ENCODE measurements at regions not wholly inside any gene's neighbourhood (a gene's known extent, or its start where the extent isn't known, plus 50 kb on each side); places are given as distances from the start of the nearest gene placed in this dataset.
"Not testable (repeated sequence)": the region's sequence is repeated elsewhere in the genome, so short reads cannot be mapped to it uniquely, and the experiment has no call there.

DNA sequence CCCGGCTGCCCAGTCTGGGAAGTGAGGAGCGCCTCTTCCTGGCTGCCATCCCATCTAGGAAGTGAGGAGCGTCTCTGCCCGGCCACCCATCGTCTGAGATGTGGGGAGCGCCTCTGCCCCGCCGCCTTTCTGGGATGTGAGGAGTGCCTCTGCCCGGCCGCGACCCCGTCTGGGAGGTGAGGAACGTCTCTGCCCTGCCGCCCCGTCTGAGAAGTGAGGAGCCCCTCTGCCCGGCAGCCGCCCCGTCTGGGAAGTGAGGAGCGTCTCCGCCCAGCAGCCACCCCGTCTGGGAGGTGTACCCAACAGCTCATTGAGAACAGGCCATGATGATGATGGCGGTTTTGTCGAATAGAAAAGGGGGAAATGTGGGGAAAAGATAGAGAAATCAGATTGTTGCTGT, 316.2 kb upstream of the PRR16 start:
- not testable (repeated sequence) for DNase-seq (ENCODE audit: low read depth in 3 of 3)

DNA sequence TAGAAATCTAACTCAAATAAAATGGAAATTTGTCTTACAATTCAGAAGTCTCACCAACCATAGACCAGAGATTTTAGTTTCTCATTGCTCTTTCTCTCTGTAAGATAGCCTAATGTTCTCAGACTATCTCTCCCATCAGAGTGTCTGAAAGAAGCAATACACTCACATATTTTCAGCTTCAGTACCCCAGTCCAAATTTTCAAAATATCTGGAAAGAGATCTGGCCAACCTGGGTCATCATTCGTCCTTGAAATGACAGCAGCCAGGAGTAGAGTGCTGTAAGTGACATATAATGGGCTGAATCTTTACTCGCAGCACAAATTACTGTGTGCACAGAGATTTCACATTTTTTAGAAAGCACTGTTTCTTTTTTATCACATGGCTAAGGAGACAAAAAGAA, 313.3 kb upstream of the PRR16 start:
- DNase-seq (ENCODE audit: low read depth in 3 of 3) = no peak

DNA sequence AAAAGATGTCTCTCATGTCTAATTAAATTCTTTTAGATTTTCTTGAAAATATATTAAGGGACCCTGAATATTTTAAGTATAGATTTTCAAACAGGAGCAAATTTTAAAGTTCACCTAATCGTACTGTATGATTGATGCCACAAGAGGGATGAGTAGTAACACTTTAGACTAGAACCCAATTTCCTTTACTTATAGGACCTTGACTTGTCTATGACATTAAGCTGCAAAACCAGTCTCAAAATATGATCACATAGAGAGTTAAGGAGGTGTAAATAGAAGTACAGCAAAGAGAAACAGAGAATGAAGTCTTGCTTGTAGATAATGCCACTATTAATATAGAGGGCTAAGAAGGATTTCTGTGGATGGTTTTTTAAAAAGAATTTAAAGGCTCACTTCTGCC, 312.9 kb upstream of the PRR16 start:
- DNase-seq (ENCODE audit: low read depth in 3 of 3) = no peak

DNA sequence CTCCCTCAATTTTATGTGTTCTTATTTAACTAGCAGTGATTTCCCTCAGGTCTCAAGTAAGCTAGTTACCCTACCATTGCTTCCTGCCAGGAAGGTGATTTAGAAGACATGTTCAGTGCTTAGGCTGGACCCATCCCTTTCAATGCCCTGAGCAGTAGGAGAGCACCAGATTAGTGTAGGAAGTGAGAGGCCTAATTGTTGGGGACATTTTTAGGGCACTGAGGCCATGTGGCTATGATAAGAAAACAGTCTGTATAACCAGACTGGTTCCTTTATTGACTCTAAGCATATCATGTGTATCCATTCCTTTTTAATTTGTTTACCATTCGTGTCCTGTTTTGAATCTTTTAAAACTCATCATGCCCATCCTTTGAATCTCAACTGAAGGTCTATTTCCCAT, 312.3 kb upstream of the PRR16 start:
- DNase-seq (ENCODE audit: low read depth in 3 of 3) = no peak

DNA sequence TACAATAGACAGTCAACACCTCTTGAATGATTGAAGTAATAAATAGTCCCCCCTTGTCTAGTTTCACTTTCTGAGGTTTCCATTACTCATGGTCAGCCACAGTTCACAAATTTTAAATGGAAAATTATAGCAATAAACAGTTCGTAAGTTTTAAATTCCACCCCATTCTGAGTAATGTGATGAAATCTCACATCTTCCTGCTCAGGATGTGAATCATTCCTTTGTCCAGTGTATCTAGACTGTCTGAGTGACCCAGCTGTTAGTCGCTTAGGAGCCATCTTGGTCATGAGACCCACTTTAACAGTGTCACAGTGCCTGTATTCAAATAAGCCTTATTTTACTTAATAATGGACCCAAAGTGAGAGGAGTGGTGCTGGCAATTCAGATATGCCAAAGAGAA, 311.6 kb upstream of the PRR16 start:
- DNase-seq (ENCODE audit: low read depth in 3 of 3) = no peak

DNA sequence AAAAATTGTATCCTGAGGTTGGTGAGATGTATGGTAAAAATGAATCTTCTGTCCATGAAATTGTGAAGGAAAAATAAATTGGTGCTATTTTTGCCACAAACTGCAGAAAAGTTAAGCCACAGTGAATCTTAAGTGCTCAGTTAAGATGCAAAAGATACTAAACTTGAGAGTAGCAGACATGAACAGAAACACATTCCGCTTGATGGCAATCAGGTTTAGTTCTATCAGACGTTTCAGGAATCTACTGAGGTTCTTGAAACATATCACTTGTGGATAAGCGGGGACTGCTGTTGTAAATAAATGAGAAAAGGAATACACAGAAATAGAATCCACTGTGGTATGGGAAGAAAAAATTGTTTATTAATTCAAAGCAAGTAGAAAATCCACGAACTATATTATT, 311.2 kb upstream of the PRR16 start:
- DNase-seq (ENCODE audit: low read depth in 3 of 3) = no peak

DNA sequence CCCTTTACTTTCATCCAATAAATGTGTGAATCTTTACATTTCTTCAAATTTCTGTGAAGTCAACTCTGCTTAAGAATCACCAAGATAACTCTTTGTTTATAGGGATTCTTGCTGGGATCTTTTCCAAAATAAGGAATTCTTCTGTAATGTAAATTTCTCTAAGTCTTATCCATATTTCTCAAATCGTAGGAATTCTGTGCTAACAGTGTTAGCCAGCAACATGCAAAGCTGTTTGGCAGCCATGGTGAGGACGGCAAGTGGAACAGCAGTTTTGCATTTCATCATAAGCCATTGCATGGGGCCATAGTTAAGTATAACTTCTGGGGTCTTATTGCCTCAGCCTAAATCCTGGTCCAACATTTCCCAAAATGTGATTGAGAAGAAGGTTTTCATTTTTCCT, 310.5 kb upstream of the PRR16 start:
- no peak for DNase-seq (ENCODE audit: low read depth in 3 of 3)

DNA sequence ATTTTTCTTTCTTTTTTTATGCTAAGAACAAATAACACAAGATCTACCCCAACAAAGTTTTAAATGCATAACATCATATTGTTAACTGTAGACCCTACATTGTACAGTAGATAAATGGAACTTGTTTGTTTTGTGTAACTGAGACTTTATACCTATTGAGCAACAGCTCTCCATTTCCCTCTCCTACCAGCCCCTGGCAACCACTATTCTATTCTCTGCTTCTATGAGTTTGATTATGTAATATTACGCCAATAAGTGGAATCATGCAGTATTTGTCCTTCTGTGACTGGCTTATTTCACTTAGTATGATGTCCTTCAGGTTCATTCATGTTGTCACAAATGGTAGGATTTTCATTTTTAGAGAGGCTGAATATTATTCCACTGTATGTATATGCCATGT, 308.2 kb upstream of the PRR16 start:
- DNase-seq (ENCODE audit: low read depth in 3 of 3) = no peak

DNA sequence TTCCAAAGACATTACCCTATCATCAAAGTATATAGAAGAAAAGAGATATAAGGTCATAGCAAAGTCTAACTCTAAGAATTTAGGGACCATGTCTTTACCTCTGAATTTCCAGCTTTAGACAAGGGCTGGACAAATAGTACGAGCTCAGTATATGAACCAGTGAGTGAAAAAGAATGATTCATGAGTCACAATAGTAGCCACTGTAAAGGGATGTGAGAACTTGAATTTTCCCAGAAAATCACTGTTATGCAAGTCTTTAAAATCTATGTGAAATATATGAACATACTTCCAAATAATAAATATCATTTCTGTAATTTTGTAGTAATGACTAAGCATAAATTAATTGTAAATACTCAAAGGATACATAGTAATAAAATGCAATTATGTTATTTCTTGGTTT, 305.9 kb upstream of the PRR16 start:
- DNase-seq (ENCODE audit: low read depth in 3 of 3) = no peak

DNA sequence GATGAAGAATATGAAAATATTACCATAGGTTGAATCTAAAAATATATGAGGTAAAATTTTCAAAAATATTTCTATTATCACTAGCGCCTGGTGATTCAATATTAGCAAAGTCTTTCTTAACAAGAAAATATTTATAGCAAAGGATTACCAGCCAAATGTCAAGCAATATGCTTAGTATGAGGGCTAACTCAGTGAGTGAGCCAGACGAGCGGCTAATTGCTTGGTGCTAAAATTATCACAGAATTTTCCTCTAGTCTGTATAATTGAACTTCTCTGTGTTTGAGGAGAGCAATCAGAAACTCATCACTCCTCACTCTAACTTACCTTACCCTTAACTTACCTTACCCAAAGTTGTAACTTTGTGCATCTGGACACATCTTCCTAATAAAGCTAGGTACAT, 304.9 kb upstream of the PRR16 start:
- DNase-seq (ENCODE audit: low read depth in 3 of 3) = no peak

DNA sequence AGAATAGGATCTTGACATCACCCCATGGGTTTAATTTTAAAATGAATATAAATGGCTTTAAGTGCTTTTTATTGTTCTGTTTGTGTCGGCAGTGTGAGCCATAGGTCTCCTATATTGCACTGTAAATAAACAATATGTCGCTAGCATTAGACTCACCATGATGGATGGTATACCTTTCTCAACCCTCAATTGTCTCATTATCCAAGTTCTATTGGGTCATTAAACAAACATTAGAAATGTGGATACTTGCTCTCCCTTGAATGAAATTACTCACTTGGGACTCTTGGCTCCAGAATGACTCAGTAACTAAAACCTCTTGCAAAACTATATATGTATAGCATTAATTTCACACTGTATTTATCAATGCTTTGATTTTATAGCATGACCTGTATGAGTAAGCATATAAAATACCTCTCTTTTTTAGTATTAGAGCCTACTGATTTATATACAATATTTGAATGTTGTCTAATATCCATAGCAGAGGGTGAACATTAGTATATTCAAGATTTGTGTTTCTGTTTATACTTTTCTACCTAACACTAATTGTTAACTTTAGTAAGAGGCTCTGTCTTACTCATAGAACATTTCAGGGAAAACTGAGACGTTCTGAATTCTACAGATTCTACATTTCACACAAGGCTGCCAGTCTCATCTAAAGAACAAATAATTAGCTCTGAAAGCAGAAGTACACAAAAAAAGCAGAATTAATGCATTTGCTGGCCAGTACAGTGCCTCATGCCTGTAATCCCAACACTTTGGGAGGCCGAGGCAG, 303.8 kb upstream of the PRR16 start:
- DNase-seq (ENCODE audit: low read depth in 3 of 3) = no peak

DNA sequence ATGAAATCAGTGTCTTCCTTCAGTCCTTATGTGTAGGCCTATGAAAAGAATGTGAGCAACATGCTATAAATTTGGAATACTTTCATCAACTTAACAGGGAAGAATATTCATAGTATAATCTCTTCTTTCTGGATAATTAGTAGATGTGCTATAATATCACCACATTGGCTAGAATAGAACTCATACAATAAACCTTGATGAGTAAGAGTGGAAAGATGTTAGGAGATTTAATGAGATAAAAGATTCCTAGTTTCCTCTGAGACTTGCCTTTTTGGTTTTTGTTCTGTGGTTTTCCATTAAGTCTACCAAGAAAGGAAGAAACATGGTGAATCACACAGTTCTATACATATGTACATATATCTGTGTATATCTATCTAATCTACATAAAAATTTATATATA, 301.8 kb upstream of the PRR16 start:
- no peak for DNase-seq (ENCODE audit: low read depth in 3 of 3)

DNA sequence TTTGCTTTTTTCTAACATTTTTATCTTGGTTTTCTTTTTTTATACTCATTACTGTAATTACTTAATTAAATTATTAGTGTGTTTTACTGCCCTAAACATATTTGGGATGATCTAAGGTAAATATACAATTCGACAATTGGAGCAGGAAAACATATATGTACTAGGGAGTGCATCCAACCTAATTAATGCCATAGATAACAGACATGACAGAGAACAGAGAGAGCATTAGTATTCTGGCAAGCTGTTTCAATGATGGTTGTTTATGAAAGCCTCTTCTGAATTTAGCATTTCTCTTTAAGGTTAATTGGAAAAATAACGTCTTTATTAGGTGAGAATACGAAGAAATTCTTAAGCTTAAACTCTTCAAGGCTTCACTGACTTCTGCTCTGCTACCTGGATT, 300.1 kb upstream of the PRR16 start:
- DNase-seq (ENCODE audit: low read depth in 3 of 3) = no peak

DNA sequence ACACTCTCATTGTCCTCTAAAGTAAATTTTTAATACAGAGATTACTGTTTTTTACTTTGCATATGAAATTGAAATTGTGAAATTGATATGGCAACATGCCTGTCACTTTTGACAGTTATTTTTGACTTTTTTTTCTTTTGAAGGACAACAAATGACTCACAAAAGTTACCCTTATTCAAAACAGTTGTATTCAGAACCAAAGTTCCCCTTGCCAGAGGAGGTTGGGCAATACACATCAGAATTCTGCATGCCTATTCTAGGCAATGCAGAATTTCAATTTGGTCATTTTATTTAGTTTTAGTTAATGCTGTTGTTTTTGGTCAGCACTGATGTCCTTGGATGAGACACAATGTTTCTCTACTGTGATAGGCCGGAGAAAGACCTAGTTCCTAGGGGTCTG, 299.1 kb upstream of the PRR16 start:
- DNase-seq (ENCODE audit: low read depth in 3 of 3) = no peak

DNA sequence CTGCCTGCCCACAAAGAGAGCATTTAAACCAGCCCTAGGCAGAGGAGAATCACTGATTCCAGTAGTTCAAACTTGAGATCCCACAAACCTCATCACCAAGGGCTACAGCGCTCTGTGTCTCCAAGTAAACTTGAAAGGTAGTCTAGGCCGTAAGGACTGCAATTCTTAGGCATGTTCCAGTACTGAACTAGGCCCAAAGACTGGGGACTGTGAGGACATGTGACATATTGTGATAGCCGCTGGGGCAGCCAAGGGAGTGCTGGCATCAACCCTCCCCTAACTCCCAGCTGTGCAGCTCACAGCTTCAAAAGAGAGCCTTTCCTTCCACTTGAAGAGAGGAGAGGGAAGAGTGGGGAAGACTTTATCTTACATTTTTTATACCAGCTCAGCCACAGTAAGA, 291.0 kb upstream of the PRR16 start:
- no peak for DNase-seq (ENCODE audit: low read depth in 3 of 3)

DNA sequence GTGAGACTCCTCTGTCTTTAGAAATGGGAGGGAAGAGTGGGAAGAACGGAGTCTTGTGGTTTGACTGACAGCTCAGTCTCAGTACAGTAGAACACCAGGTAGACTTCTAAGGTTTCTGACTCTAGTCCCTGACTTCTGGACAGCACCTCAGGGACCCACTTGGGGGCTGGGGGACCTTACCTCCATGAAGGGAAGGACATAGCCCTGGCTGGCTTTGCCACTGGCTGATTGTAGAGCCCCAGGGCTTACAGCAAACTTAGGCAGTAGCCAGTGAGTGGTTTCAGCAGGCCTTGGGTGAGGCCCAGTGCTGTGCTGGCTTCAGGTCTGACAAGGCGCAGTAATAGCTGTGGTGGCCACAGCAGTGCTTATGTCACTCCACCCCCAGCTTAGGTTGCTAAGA, 290.0 kb upstream of the PRR16 start:
- no peak for DNase-seq (ENCODE audit: low read depth in 3 of 3)

DNA sequence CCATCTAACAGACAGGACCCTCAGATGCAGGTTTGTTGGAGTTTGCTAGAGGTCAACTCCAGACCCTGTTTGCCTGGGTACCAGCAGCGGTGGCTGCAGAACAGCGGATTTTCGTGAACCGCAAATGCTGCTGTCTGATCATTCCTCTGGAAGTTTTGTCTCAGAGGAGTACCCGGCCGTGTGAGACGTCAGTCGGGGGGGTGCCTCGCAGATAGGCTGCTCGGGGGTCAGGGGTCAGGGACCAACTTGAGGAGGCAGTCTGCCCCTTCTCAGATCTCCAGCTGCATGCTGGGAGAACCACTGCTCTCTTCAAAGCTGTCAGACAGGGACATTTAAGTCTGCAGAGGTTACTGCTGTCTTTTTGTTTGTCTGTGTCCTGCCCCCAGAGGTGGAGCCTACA, 282.9 kb upstream of the PRR16 start:
- DNase-seq (ENCODE audit: low read depth in 3 of 3) = not testable (repeated sequence)

DNA sequence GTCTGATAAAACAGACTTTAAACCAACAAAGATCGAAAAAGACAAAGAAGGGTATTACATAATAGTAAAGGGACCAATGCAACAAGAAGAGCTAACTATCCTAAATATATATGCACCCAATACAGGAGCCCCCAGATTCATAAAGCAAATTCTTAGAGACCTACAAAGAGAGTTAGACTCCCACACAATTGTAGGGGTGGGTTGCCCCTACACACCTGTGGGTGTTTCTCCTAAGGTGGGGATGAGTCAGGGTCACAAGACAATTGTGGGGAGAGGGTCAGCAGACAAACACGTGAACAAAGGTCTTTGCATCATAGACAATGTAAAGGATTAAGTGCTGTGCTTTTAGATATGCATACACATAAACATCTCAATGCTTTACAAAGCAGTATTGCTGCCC, 269.4 kb upstream of the PRR16 start:
- not testable (repeated sequence) for DNase-seq (ENCODE audit: low read depth in 3 of 3)

DNA sequence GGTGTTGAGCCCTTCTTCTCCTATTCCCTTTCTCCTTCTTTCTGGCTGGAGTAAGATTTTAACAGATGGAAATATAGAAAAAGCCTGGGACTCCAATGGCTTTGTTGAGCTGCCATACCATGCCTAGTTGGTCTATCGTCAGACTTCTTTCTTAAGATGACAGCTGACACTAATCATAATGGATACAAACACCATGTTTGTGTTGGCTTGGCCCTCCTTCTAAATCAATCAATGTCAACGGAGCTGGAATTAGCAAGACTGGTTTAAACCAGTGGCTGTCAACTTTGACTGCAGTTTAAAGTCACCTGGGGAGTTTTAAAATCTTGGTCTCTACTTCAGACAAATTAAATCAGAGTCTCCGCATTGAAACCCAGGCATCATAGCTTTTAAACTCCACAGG, 264.5 kb upstream of the PRR16 start:
- DNase-seq (ENCODE audit: low read depth in 3 of 3) = no peak

DNA sequence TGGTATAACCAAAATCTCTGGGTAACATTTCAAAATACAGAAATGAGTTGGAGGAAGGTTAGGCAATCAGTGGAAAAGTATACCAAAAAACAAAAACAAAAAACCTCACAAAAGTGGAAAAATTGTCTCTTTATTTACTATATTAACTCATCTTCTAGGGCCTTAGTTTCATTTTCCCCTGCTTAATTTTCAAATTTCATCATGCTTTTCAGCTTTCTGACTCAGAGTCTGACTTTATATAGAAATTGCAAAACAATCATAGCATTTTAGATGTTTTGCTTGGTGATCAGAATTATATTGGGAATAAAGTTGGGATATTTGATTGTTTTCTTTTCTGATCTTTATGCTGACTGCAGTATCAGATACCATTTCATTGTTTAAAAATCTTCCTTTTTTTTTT, 257.0 kb upstream of the PRR16 start:
- no peak for DNase-seq (ENCODE audit: low read depth in 3 of 3)

DNA sequence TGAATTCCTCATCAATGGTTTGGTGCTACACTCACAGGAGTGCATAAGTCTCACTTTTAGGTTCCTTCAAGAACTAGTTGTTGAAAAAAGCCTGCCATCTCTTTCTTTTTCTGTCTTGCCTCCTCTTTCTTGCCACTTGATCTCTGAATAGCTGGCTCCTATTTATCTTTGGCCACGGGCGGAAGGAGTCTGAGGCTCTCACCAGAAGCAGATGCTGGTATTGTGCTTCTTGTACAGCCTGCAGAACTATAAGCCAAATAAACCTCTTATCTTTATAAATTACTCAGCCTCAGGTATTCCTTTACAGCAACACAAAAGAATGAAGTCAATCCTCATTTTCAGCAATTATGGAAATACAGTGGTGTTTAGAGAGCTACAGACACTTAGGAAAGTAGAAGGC, 247.1 kb upstream of the PRR16 start:
- DNase-seq (ENCODE audit: low read depth in 3 of 3) = no peak

DNA sequence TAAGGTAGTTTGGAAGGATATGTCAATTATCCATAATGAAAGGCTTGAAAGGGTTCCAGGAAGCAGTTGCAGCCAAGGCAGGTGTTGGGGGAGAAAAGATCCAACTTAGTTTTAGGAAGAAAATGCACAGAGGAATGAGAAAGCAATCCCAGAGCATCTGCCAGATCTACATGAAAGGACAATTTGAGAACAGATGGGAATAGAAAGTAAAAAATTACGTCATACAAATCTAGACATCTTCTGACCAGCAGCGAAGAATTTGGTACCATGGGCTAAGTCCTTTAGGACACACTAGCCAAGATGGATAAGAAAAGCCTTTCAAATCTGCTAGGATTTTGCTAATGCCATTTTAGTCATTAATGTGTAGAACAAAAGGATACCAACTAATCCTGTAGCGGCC, 244.1 kb upstream of the PRR16 start:
- DNase-seq (ENCODE audit: low read depth in 3 of 3) = no peak

DNA sequence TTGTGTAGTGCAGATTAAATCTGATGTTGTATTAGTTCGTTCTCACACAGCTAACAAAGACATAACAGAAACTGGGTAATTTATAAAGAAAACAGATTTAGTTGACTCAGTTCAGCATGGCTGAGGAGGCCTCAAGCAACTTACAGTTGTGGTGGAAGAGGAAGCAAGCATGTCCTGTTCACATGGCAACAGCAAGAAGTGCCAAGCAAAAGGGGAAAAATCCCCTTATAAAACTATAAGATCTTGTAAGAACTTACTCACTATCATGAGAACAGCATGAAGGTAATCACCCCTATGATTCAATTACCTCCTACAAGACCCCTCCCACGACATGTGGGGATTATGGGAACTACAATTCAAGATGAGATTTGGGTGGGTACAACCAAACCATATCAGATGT, 238.6 kb upstream of the PRR16 start:
- no peak for DNase-seq (ENCODE audit: low read depth in 3 of 3)

DNA sequence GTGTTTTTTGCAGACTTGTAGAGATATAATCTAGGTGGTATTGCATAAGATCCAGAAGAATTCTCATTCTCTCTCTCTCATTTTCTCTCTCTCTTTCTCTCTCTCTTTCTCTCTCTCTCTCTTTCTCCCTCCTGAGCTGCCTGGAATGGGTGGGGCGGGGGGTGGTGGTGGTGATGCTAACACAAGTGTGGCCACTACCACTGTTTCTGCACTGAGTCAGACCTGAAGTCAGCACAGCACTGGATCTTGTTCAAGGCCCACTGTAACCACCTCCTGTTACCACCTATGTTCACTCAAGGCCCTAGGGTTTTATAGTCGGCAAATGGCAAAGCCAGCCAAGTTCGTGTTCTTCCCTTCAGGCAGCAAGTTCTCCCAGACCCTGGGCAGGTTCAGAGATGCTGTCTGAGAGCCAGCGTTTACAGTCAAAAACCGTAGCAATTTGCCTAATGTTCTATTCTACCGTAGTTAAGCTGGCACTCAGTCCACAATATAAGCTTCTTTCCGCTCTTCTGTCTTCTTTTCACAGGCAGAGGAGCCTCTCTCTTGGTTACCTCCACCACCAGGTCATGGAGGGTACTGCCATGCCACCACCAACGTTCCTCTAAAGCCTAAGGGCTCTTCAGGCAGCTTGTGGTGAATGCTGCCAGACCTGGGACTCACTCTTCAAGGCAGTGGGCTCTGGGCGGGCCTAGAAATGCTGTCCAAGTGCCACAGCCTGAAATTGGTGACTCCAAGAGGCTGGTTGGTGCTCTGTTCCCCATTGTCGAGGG, 235.7 kb upstream of the PRR16 start:
- DNase-seq (ENCODE audit: low read depth in 3 of 3) = no peak
